ENCODE measurements at regions not wholly inside any gene's neighbourhood (a gene's known extent, or its start where the extent isn't known, plus 50 kb on each side); places are given as distances from the start of the nearest gene placed in this dataset.

- TF ChIP-seq CTCF (IDR thresholded peaks at IDR 0.05; ENCODE audit: poor library complexity) (no peak), EZH2 (IDR thresholded peaks at IDR 0.05; ENCODE audit: borderline replicate concordance) (no peak), EZH2phosphoT487 (IDR thresholded peaks at IDR 0.05; ENCODE audit: low read depth, severe bottlenecking, unreplicated experiment) (no peak)
These were observed 108.8 kb downstream of the NXPE2 start for GRCh38 chr11:114787126-114787525.
